HCT116 (cell line): ENCODE measurements at regions not wholly inside any gene's neighbourhood (a gene's known extent, or its start where the extent isn't known, plus 50 kb on each side); places are given as distances from the start of the nearest gene placed in this dataset.

Experiments
- ATAC-seq: fragments of 200-7000 bp; cut with Tn5 transposase; 2 replicates; pipeline ENCODE4 v1.9.1; 2020; ENCODE audit warnings: mild to moderate bottlenecking, moderate library complexity
- BruUV-seq: library from RNA; stranded (reverse); fragments of 400-500 nt; replicated peaks from 2 replicates; lab custom pipeline; 2021; lab: Mats Ljungman, UMichigan
- CTCF ChIA-PET: fragments of 300-600 bp; sonication (Branson Sonifier 250); formaldehyde crosslinking; loops from one replicate; lab custom pipeline; 2021; ENCODE audit warnings: antibody characterized with exemption; lab: Charles Lee
- POLR2A ChIA-PET: fragments of 300-600, 350-600 bp; sonication (Branson Sonifier 250); formaldehyde crosslinking; loops from one replicate; lab custom pipeline; 2021; ENCODE audit warnings: antibody characterized with exemption; lab: Charles Lee
- RAD21 ChIA-PET, 2 experiments: fragments of 300-600 bp; sonication (Branson Sonifier 250); formaldehyde crosslinking; loops; one replicate each; lab custom pipeline; 2023; ENCODE audit warnings: low total read pairs in 2 of 2; ENCODE audit not compliant: uncharacterized antibody in 2 of 2, unreplicated experiment in 2 of 2, low non-redundant PET in 1 of 2; lab: Charles Lee
- DNase-seq: peaks from one replicate; pipeline ENCODE4 v3.0.0-alpha.2; 2010; ENCODE audit warnings: low read depth, low spot score
- H2AFZ ChIP-seq: fragments of 200-600 bp; shearing (Covaris generic), sonication (generic); 2 replicates; pipeline ENCODE4 v1.6.1; 2017; ENCODE audit warnings: low read depth, mixed run types, mixed read lengths, antibody characterized with exemption, low read length; ENCODE audit not compliant: poor library complexity, severe bottlenecking
- H3K27ac ChIP-seq: 2 replicates; pipeline ENCODE4 v1.5.1; 2012; ENCODE audit warnings: low read depth, low read length
- H3K27me3 ChIP-seq: fragments of 200-600 bp; sonication (generic); 2 replicates; pipeline ENCODE4 v1.6.1; 2016; ENCODE audit warnings: mixed run types, low read length, mixed read lengths; ENCODE audit not compliant: insufficient read depth
- H3K36me3 ChIP-seq, 2 experiments: fragments of 200-500 bp in 1 of 2; fragments of 200-600 bp in 1 of 2; sonication (Bioruptor generic) in 1 of 2; sonication (generic) in 1 of 2; 2 replicates each; pipeline versions ENCODE4 v1.5.1 to v1.6.1; 2014 to 2016; ENCODE audit warnings: low read length in 2 of 2, inconsistent platforms in 1 of 2, mixed read lengths in 1 of 2, mixed run types in 1 of 2; ENCODE audit not compliant: insufficient read depth in 2 of 2, control insufficient read depth in 1 of 2
- H3K4me1 ChIP-seq, 2 experiments: fragments of 200-600 bp in 1 of 2; sonication (generic) in 1 of 2; 2 replicates each; pipeline versions ENCODE4 v1.5.1 to v1.6.1; 2012 to 2017; ENCODE audit warnings: low read length in 2 of 2, inconsistent platforms in 1 of 2, mild to moderate bottlenecking in 1 of 2, mixed read lengths in 1 of 2, mixed run types in 1 of 2, moderate library complexity in 1 of 2; ENCODE audit not compliant: insufficient read depth in 2 of 2, control insufficient read depth in 1 of 2
- H3K4me2 ChIP-seq: fragments of 200-600 bp; sonication (generic); 2 replicates; pipeline ENCODE4 v1.6.1; 2017; ENCODE audit warnings: mixed run types, low read length, mixed read lengths
- H3K4me3 ChIP-seq, 2 experiments: fragments of 200-600 bp in 1 of 2; sonication (generic) in 1 of 2; replicated peaks in 1 of 2; 2 replicates each; pipeline ENCODE4 v1.5.1; 2011 to 2016; ENCODE audit warnings: low read length in 2 of 2, control low read depth in 1 of 2, low read depth in 1 of 2, mild to moderate bottlenecking in 1 of 2, mixed read lengths in 1 of 2, mixed run types in 1 of 2
- H3K79me2 ChIP-seq: fragments of 200-600 bp; sonication (generic); 2 replicates; pipeline ENCODE4 v1.6.1; 2017; ENCODE audit warnings: mild to moderate bottlenecking, mixed run types, low read length, moderate library complexity, mixed read lengths; ENCODE audit not compliant: insufficient read depth
- H3K9ac ChIP-seq: fragments of 200-600 bp; sonication (generic); 2 replicates; pipeline ENCODE4 v1.6.1; 2016; ENCODE audit warnings: low read length, mixed read lengths
- H3K9me2 ChIP-seq: fragments of 200-600 bp; sonication (generic), shearing (Covaris generic); 2 replicates; pipeline ENCODE4 v1.6.1; 2017; ENCODE audit warnings: mixed run types, mild to moderate bottlenecking, moderate library complexity; ENCODE audit not compliant: insufficient read depth
- H3K9me3 ChIP-seq, 2 experiments: fragments of 200-500 bp in 1 of 2; fragments of 200-600 bp in 1 of 2; sonication (Bioruptor generic) in 1 of 2; sonication (generic) in 1 of 2; 2 replicates each; pipeline ENCODE4 v1.6.1; 2014 to 2017; ENCODE audit warnings: low read length in 2 of 2, mixed read lengths in 2 of 2, inconsistent platforms in 1 of 2, low read depth in 1 of 2, mild to moderate bottlenecking in 1 of 2, mixed run types in 1 of 2, moderate library complexity in 1 of 2; ENCODE audit not compliant: control insufficient read depth in 1 of 2, insufficient read depth in 1 of 2
- H4K20me1 ChIP-seq: fragments of 200-600 bp; sonication (generic), shearing (Covaris generic); 2 replicates; pipeline ENCODE4 v1.6.1; 2017; ENCODE audit warnings: mixed run types, mild to moderate bottlenecking, moderate library complexity; ENCODE audit not compliant: insufficient read depth
- CTCF ChIP-seq, 3 experiments: fragments of 200-600 bp in 1 of 3; sonication (generic) in 1 of 3; IDR thresholded peaks in 2 of 3; conservative IDR thresholded peaks in 1 of 3; 2 replicates each; pipeline ENCODE4 v1.5.1; 2012 to 2017; ENCODE audit warnings: low read depth in 2 of 3, low read length in 2 of 3, antibody characterized with exemption in 1 of 3, borderline replicate concordance in 1 of 3, control low read depth in 1 of 3, mild to moderate bottlenecking in 1 of 3, mixed read lengths in 1 of 3, mixed run types in 1 of 3, moderate library complexity in 1 of 3; ENCODE audit not compliant: insufficient read depth in 1 of 3
- EGR1 ChIP-seq: IDR thresholded peaks from 2 replicates; pipeline ENCODE4 v1.6.1; 2012; ENCODE audit warnings: low read depth
- EZH2phosphoT487 ChIP-seq: fragments of 200-600 bp; IDR thresholded peaks from 2 replicates; pipeline ENCODE4 v1.6.1; 2018; ENCODE audit warnings: antibody characterized with exemption, borderline replicate concordance
- JUND ChIP-seq: IDR thresholded peaks from 2 replicates; pipeline ENCODE4 v1.6.1; 2012
- POLR2AphosphoS5 ChIP-seq: IDR thresholded peaks from 2 replicates; pipeline ENCODE4 v1.6.1; 2011; ENCODE audit warnings: mild to moderate bottlenecking, low read depth, low read length, moderate library complexity
- RAD21 ChIP-seq: IDR thresholded peaks from 2 replicates; pipeline ENCODE4 v1.6.1; 2012; ENCODE audit warnings: low read depth, mild to moderate bottlenecking
- SIN3A ChIP-seq: IDR thresholded peaks from 2 replicates; pipeline ENCODE4 v1.6.1; 2012; ENCODE audit warnings: low read depth
- ZNF274 ChIP-seq: fragments of 200-500 bp; sonication (Bioruptor generic); IDR thresholded peaks from 2 replicates; pipeline ENCODE4 v1.6.1; 2014; ENCODE audit warnings: mild to moderate bottlenecking, low read depth, low read length, inconsistent platforms
- intact Hi-C: fragments of 100-400 bp; cut with micrococcal nuclease; formaldehyde crosslinking; loops from 2 replicates; pipeline ENCODE4 v1.10.0; 2022
- TF ChIP-seq, protein P1 (sequence below): IDR thresholded peaks from 2 replicates; pipeline ENCODE4 v1.6.1; 2012; ENCODE audit warnings: low read depth
- TF ChIP-seq, protein P2 (sequence below): IDR thresholded peaks from 2 replicates; pipeline ENCODE4 v1.6.1; 2011; ENCODE audit warnings: mild to moderate bottlenecking, low read length, moderate library complexity; ENCODE audit not compliant: insufficient replicate concordance; ENCODE audit errors: extremely low read depth

DNA sequence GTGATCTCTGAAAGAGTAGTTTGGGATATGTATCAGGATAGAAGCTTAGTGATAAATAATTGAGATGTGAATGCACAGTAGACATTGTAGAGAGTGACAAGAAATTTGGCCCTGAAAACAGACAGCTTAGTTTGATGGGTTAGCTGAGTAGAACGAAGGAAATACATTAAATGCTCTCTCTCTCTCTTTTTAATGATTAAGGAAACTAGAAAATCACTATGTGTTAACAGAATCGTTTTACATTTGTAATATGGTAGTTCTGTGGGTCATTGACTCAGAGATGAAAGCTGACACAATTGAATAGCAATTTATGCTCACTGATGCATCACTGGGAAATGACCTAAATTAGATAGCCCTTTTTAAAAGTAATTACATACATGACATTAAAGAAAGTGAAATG, 739.8 kb upstream of the PTPRD start:
- H3K4me3 ChIP-seq: no peak overlapping the region
- no peak overlapping the region for H2AFZ ChIP-seq
- no TSS peak for BruUV-seq
- no peak for DNase-seq
- H4K20me1 ChIP-seq: no peaks in the 10 kb centered on the region
- no peak overlapping the region for H3K27ac ChIP-seq
- H3K79me2 ChIP-seq: no peaks in the 10 kb centered on the region
- ChIA-PET POLR2A (no interaction called here), CTCF (no interaction called here)
- no peaks in the 10 kb centered on the region for H3K27me3 ChIP-seq
- no peaks in the 10 kb centered on the region for H3K9me2 ChIP-seq
- peaks cover 6 to 16% of the 10 kb centered on the region in 2 experiments; a peak in 2 of 4 replicates for H3K9me3 ChIP-seq
- H3K36me3 ChIP-seq: no peaks in the 10 kb centered on the region
- H3K9ac ChIP-seq: no peak overlapping the region
- intact Hi-C loops: no loop called here
- no peaks in the 10 kb centered on the region for H3K4me1 ChIP-seq
- TF ChIP-seq, protein P1, sequence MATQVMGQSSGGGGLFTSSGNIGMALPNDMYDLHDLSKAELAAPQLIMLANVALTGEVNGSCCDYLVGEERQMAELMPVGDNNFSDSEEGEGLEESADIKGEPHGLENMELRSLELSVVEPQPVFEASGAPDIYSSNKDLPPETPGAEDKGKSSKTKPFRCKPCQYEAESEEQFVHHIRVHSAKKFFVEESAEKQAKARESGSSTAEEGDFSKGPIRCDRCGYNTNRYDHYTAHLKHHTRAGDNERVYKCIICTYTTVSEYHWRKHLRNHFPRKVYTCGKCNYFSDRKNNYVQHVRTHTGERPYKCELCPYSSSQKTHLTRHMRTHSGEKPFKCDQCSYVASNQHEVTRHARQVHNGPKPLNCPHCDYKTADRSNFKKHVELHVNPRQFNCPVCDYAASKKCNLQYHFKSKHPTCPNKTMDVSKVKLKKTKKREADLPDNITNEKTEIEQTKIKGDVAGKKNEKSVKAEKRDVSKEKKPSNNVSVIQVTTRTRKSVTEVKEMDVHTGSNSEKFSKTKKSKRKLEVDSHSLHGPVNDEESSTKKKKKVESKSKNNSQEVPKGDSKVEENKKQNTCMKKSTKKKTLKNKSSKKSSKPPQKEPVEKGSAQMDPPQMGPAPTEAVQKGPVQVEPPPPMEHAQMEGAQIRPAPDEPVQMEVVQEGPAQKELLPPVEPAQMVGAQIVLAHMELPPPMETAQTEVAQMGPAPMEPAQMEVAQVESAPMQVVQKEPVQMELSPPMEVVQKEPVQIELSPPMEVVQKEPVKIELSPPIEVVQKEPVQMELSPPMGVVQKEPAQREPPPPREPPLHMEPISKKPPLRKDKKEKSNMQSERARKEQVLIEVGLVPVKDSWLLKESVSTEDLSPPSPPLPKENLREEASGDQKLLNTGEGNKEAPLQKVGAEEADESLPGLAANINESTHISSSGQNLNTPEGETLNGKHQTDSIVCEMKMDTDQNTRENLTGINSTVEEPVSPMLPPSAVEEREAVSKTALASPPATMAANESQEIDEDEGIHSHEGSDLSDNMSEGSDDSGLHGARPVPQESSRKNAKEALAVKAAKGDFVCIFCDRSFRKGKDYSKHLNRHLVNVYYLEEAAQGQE: no peak
- TF ChIP-seq SIN3A: no peak
- no peak for TF ChIP-seq POLR2AphosphoS5
- no peak for TF ChIP-seq JUND
- TF ChIP-seq EZH2phosphoT487: no peak
- TF ChIP-seq CTCF (IDR thresholded peaks at IDR 0.05 in 2 of 3, conservative IDR thresholded peaks at IDR 0.05 in 1 of 3; ENCODE audit: borderline replicate concordance in 1 of 3, insufficient read depth in 1 of 3, low read depth in 2 of 3, low read length in 2 of 3): no peak
- TF ChIP-seq ZNF274: no peak
- TF ChIP-seq EGR1: no peak
- TF ChIP-seq, protein P2, sequence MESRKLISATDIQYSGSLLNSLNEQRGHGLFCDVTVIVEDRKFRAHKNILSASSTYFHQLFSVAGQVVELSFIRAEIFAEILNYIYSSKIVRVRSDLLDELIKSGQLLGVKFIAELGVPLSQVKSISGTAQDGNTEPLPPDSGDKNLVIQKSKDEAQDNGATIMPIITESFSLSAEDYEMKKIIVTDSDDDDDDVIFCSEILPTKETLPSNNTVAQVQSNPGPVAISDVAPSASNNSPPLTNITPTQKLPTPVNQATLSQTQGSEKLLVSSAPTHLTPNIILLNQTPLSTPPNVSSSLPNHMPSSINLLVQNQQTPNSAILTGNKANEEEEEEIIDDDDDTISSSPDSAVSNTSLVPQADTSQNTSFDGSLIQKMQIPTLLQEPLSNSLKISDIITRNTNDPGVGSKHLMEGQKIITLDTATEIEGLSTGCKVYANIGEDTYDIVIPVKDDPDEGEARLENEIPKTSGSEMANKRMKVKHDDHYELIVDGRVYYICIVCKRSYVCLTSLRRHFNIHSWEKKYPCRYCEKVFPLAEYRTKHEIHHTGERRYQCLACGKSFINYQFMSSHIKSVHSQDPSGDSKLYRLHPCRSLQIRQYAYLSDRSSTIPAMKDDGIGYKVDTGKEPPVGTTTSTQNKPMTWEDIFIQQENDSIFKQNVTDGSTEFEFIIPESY: no peak
- TF ChIP-seq RAD21: no peak
- TF ChIP-seq, all 23 proteins: peak for 0
- RAD21 ChIA-PET: no interaction called here
- no peak overlapping the region for H3K4me2 ChIP-seq
- ATAC-seq: no peak
